Neural cell (in vitro differentiated cells): ENCODE measurements at regions not wholly inside any gene's neighbourhood (a gene's known extent, or its start where the extent isn't known, plus 50 kb on each side); places are given as distances from the start of the nearest gene placed in this dataset.

Experiments used
- H2AFZ ChIP-seq: fragments of 200-600, 300-800 bp; sonication (generic), shearing (Covaris generic); 2 replicates; pipeline ENCODE4 v1.6.0; 2014; ENCODE audit warnings: low read depth, mild to moderate bottlenecking, antibody characterized with exemption, low read length, moderate library complexity
- H3F3A ChIP-seq: fragments of 200-600 bp; shearing (Covaris generic); 2 replicates; pipeline ENCODE4 v1.6.1; 2016; ENCODE audit warnings: mild to moderate bottlenecking, moderate library complexity, mixed read lengths, antibody characterized with exemption, low read length; ENCODE audit not compliant: insufficient read depth, poor library complexity, severe bottlenecking
- H3K27ac ChIP-seq: fragments of 200-600, 300-800 bp; sonication (generic), shearing (Covaris generic); 2 replicates; pipeline ENCODE4 v1.5.1; 2014; ENCODE audit warnings: mild to moderate bottlenecking, low read length, moderate library complexity
- H3K27me3 ChIP-seq: fragments of 300-800, 200-600 bp; sonication (generic), shearing (Covaris generic); 2 replicates; pipeline ENCODE4 v1.6.0; 2014; ENCODE audit warnings: mild to moderate bottlenecking, low read depth, low read length, moderate library complexity; ENCODE audit not compliant: insufficient read depth
- H3K36me3 ChIP-seq: fragments of 300-800, 200-600 bp; sonication (generic), shearing (Covaris generic); 2 replicates; pipeline ENCODE4 v1.5.1; 2014; ENCODE audit warnings: mild to moderate bottlenecking, antibody characterized with exemption, low read length, moderate library complexity; ENCODE audit not compliant: insufficient read depth
- H3K4me2 ChIP-seq: fragments of 300-800, 200-600 bp; sonication (generic), shearing (Covaris generic); 2 replicates; pipeline ENCODE4 v1.6.0; 2014; ENCODE audit warnings: mild to moderate bottlenecking, low read length
- H3K4me3 ChIP-seq: fragments of 300-800, 200-600 bp; sonication (generic), shearing (Covaris generic); 2 replicates; pipeline ENCODE4 v1.5.1; 2014; ENCODE audit warnings: mild to moderate bottlenecking, low read length, moderate library complexity
- H3K79me2 ChIP-seq: fragments of 200-600 bp; shearing (Covaris generic); replicated peaks from 2 replicates; pipeline ENCODE4 v1.6.0; 2014; ENCODE audit warnings: mild to moderate bottlenecking, low read length, moderate library complexity; ENCODE audit not compliant: insufficient read depth
- H3K9ac ChIP-seq: fragments of 300-800, 200-600 bp; sonication (generic), shearing (Covaris generic); 2 replicates; pipeline ENCODE4 v1.6.1; 2016; ENCODE audit warnings: mild to moderate bottlenecking, low read length, mixed read lengths
- H3K9me2 ChIP-seq: fragments of 200-600 bp; shearing (Covaris generic); 2 replicates; pipeline ENCODE4 v1.6.1; 2016; ENCODE audit warnings: mild to moderate bottlenecking, low read length, mixed read lengths; ENCODE audit not compliant: insufficient read depth
- H3K9me3 ChIP-seq: fragments of 200-600, 300-800 bp; sonication (generic), shearing (Covaris generic); 2 replicates; pipeline ENCODE4 v1.6.1; 2016; ENCODE audit warnings: mild to moderate bottlenecking, mixed run types, low read length, moderate library complexity, mixed read lengths
- H4K20me1 ChIP-seq: fragments of 200-600 bp; shearing (Covaris generic); 2 replicates; pipeline ENCODE4 v1.6.1; 2016; ENCODE audit warnings: mild to moderate bottlenecking, mixed run types; ENCODE audit not compliant: insufficient read depth
- CTCF ChIP-seq: fragments of 450-650 bp; IDR thresholded peaks from 2 replicates; pipeline ENCODE4 v1.5.1; 2014; ENCODE audit warnings: antibody characterized with exemption, mild to moderate bottlenecking, moderate library complexity; ENCODE audit not compliant: poor library complexity, severe bottlenecking
- EP300 ChIP-seq: fragments of 450-650 bp; conservative IDR thresholded peaks from 2 replicates; pipeline ENCODE4 v1.6.1; 2014; ENCODE audit warnings: antibody characterized with exemption, mild to moderate bottlenecking, moderate library complexity; ENCODE audit not compliant: poor library complexity, severe bottlenecking
- EZH2 ChIP-seq: fragments of 200-600, 300-800 bp; shearing (Covaris generic), sonication (generic); IDR thresholded peaks from 2 replicates; pipeline ENCODE4 v1.6.1; 2014; ENCODE audit warnings: antibody characterized with exemption, low read length, borderline replicate concordance, mild to moderate bottlenecking; ENCODE audit not compliant: insufficient read depth, poor library complexity, severe bottlenecking
- MXI1 ChIP-seq: fragments of 450-650 bp; conservative IDR thresholded peaks from 2 replicates; pipeline ENCODE4 v1.6.1; 2014; ENCODE audit warnings: antibody characterized with exemption, mild to moderate bottlenecking; ENCODE audit not compliant: poor library complexity, severe bottlenecking
- POLR2AphosphoS5 ChIP-seq: IDR thresholded peaks from 2 replicates; pipeline ENCODE4 v1.6.1; 2012
- RAD21 ChIP-seq: fragments of 450-650 bp; conservative IDR thresholded peaks from 2 replicates; pipeline ENCODE4 v1.6.1; 2014; ENCODE audit warnings: antibody characterized with exemption, mild to moderate bottlenecking, moderate library complexity
- REST ChIP-seq: IDR thresholded peaks from 2 replicates; pipeline ENCODE4 v1.6.1; 2012; ENCODE audit warnings: borderline replicate concordance
- SMC3 ChIP-seq: fragments of 450-650 bp; conservative IDR thresholded peaks from 2 replicates; pipeline ENCODE4 v1.6.1; 2014; ENCODE audit warnings: antibody characterized with exemption, mild to moderate bottlenecking, moderate library complexity; ENCODE audit not compliant: poor library complexity
- TAF1 ChIP-seq: IDR thresholded peaks from 2 replicates; pipeline ENCODE4 v1.6.1; 2012; ENCODE audit warnings: low read depth

- Histone ChIP-seq H3K9me2 (no peaks in the 10 kb centered on the region), H2AFZ (no peak overlapping the region), H3F3A (peaks cover 8% of the 10 kb centered on the region)
Observed at GRCh38 chr4:33086331-33086925, 2366.3 kb downstream of the PCDH7 start.

GRCh38 chr4:33088713-33089112, 2368.5 kb downstream of the PCDH7 start:
- Histone ChIP-seq H3K4me2 (no peak overlapping the region), H4K20me1 (no peaks in the 10 kb centered on the region), H3K4me3 (no peak overlapping the region), H3K27me3 (no peaks in the 10 kb centered on the region), H3K9me3 (no peaks in the 10 kb centered on the region), H3K27ac (no peak overlapping the region), H3F3A (no peaks in the 10 kb centered on the region), H3K9ac (no peak overlapping the region), H3K36me3 (no peaks in the 10 kb centered on the region), H3K9me2 (no peaks in the 10 kb centered on the region), H3K79me2 (no peaks in the 10 kb centered on the region), H2AFZ (no peak overlapping the region)
- TF ChIP-seq SMC3 (no peak), MXI1 (no peak), POLR2AphosphoS5 (no peak), TAF1 (no peak), RAD21 (no peak), CTCF (no peak), EZH2 (no peak), EP300 (no peak)

More at GRCh38 chr4:33086331-33086925, 2366.3 kb downstream of the PCDH7 start:
- Histone ChIP-seq H3K36me3 (no peaks in the 10 kb centered on the region), H3K9ac (no peak overlapping the region), H3K9me3 (no peaks in the 10 kb centered on the region), H3K27ac (no peak overlapping the region), H3K79me2 (no peaks in the 10 kb centered on the region), H4K20me1 (no peaks in the 10 kb centered on the region), H3K4me3 (no peak overlapping the region), H3K4me2 (no peak overlapping the region), H3K27me3 (no peaks in the 10 kb centered on the region)
- TF ChIP-seq EP300 (no peak), RAD21 (no peak), SMC3 (no peak), POLR2AphosphoS5 (no peak), EZH2 (no peak), REST (no peak), CTCF (no peak), TAF1 (no peak), MXI1 (no peak)
